ENCODE measurements at regions not wholly inside any gene's neighbourhood (a gene's known extent, or its start where the extent isn't known, plus 50 kb on each side); places are given as distances from the start of the nearest gene placed in this dataset.
"Not testable (repeated sequence)": the region's sequence is repeated elsewhere in the genome, so short reads cannot be mapped to it uniquely, and the experiment has no call there.

DNA sequence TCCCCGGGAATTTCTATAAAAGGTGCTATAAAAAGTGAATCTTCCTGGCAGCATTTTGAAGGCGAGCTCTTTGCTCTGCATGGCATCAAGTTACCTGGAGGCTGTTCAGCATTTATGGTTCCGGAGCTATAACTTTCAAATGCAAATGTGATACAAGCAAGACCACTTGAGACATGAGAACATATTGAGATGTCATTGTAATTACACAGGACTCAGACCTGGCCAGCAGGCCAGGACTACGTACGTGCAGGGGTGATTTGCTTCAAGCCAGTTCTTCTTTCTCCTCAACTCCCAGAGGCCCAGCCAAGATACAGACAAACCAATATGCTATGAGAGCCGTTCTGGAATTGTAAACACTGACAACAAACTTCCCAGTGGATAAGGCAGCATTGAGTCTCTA is 227.4 kb upstream of the FAT3 start:
- Mint-ChIP-seq H3K36me3 (ENCODE audit: insufficient read depth in 2 of 2) (no peaks in the 10 kb centered on the region), H3K4me3 (no peak overlapping the region), H3K27me3 (ENCODE audit: low read depth) (no peaks in the 10 kb centered on the region), H3K9me3 (peaks cover 0 to 6% of the 10 kb centered on the region in 2 donors), H3K4me1 (ENCODE audit: low read depth) (no peaks in the 10 kb centered on the region), H3K27ac (no peak overlapping the region)
- ATAC-seq (replicated peaks in 1 of 2) (no peak), DNase-seq (no peak)

DNA sequence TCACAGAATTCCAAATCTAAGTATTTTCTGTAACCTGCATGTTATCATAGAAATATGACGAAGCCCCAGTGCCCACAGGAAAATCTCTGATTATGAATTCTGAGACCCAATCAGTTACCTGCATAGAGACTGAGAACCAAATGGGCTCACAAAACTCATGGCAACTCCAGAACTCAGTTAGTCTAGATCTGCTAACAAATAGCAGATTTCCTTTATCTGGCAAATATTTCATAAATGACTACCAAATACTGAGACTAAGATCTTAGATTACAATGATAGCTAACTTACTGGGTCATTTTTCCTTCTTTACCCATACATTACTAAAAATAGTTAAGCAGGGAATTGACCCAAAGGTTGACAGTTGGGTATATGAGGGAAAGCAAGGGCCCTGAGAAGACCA is 228.1 kb upstream of the FAT3 start:
- DNase-seq (no peak), ATAC-seq (replicated peaks in 1 of 2) (no peak)
- Mint-ChIP-seq H3K27ac (no peak overlapping the region), H3K27me3 (ENCODE audit: low read depth) (no peaks in the 10 kb centered on the region), H3K9me3 (peaks cover under 1 to 6% of the 10 kb centered on the region in 2 donors), H3K4me3 (no peak overlapping the region), H3K36me3 (ENCODE audit: insufficient read depth in 2 of 2) (no peaks in the 10 kb centered on the region), H3K4me1 (ENCODE audit: low read depth) (no peaks in the 10 kb centered on the region)

DNA sequence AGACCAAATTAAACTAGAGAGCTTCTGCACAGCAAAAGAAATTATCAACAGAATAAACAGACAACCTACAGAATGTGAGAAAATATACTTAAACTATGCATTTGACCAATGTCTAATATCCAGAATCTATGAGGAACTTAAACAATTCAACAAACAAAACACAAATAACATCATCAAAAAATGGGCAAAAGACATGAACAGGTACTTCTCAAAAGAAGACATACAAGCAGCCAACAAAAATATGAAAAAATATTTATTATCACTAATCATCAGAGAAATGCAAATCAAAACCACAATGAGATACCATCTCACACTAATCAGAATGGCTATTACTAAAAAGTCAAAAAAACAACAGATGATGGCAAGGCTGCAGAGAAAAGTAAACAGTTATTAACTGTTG is 236.2 kb upstream of the FAT3 start:
- not testable (repeated sequence) for H3K4me3 Mint-ChIP-seq

DNA sequence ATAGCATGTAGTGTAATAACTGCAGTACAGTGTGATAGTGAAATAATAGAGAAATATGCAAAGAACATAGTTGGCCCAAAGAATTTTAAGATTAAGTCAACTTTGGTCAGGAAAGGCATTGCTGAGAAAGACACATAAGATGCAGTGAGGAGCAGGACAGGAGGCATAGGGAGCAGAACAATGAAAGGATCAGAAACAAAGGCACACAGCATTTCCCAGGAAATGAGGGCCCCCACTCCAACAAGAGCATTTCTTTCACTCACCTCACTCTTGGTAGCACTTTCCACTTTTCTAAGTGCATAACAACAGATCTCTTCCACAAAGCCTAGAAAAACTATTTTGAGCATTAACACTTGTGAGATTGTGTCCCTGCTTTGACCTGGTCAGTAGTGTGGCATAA is 238.4 kb upstream of the FAT3 start:
- no peak for DNase-seq
- peaks cover 6 to 16% of the 10 kb centered on the region in 2 donors for H3K9me3 Mint-ChIP-seq
- no peaks in the 10 kb centered on the region for H3K4me1 Mint-ChIP-seq (ENCODE audit: low read depth)
- no peaks in the 10 kb centered on the region for H3K36me3 Mint-ChIP-seq (ENCODE audit: insufficient read depth in 2 of 2)
- ATAC-seq (replicated peaks in 1 of 2): no peak
- H3K4me3 Mint-ChIP-seq: no peak overlapping the region
- H3K27ac Mint-ChIP-seq: no peak overlapping the region
- no peaks in the 10 kb centered on the region for H3K27me3 Mint-ChIP-seq (ENCODE audit: low read depth)

More for the DNA sequence above, 236.2 kb upstream of the FAT3 start:
- not testable (repeated sequence) for H3K27me3 Mint-ChIP-seq (ENCODE audit: low read depth); ATAC-seq (replicated peaks in 1 of 2); H3K27ac Mint-ChIP-seq; DNase-seq; H3K36me3 Mint-ChIP-seq (ENCODE audit: insufficient read depth in 2 of 2); H3K4me1 Mint-ChIP-seq (ENCODE audit: low read depth)
- H3K9me3 Mint-ChIP-seq: peaks cover 6 to 19% of the 10 kb centered on the region in 2 donors

DNA sequence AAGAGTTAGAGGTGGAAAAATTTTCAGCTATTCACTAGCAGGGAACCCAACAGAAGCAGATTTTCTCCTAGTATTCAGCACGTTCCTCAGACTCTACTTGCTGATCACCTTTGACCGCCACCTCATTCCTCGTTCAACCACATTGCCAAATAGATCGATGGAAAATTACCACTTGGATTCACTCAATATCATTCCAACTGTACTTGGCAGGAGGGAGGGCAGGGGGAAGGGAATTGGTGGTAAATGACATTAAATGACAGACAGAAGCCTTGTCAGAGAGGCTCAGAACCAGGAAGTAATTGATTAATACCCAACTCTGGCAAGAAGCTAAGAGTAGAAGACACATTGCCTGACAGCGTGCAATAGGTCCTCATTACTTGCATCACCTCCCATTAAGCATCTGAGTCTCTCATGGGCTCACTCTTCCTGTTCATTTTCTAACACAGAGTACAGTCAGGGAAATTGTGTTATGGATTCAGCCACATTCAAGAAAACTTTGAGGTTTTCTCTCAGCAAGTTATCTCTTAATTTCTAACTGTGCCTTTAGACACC is 240.5 kb upstream of the FAT3 start:
- no peak for ATAC-seq (replicated peaks in 1 of 2)
- no peak for DNase-seq
- Mint-ChIP-seq H3K9me3 (peaks cover 6 to 13% of the 10 kb centered on the region in 2 donors), H3K27me3 (ENCODE audit: low read depth) (no peaks in the 10 kb centered on the region), H3K4me3 (no peak overlapping the region), H3K36me3 (ENCODE audit: insufficient read depth in 2 of 2) (no peaks in the 10 kb centered on the region), H3K4me1 (ENCODE audit: low read depth) (no peaks in the 10 kb centered on the region), H3K27ac (no peak overlapping the region)

DNA sequence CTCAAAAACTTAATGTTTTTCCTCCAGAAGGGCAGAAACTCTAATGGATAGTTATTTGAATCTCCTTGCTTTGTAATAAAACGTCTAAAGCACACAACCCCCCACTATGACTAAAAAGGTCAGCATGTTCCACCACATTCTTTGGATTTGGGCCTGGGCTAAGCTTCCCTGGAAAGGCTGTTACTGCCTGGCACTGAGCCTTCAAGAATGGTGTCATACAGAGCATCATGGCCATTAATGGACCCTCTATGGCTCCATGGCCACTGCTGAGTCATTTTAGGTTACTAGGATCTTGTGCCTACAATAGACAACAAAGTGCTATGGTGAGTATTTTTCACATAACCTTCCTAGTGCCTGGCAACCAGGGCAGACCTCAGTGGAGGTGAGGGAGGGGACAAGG is 242.6 kb upstream of the FAT3 start:
- no peak for ATAC-seq (replicated peaks in 1 of 2)
- no peaks in the 10 kb centered on the region for H3K36me3 Mint-ChIP-seq (ENCODE audit: insufficient read depth in 2 of 2)

DNA sequence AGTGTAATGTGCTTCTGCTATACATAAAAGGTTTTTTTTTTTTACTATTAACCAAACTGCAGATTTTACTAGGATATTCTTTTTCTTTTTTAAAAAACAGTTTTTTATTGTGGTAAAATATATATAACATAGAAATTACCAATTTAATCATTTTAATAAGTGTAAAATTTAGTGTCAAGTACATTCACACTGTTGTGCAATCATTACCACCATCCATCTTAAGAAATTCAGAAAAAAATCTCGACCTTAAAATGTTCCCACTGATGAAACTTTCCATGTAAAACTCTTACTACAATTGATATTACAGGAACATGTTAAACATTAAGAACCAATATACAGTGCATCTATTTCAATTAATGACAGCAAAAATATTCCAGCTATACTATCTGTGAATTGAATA is 244.8 kb upstream of the FAT3 start:
- Mint-ChIP-seq H3K4me3 (no peak overlapping the region), H3K9me3 (peaks cover 0 to 4% of the 10 kb centered on the region in 2 donors), H3K36me3 (ENCODE audit: insufficient read depth in 2 of 2) (no peaks in the 10 kb centered on the region), H3K27me3 (ENCODE audit: low read depth) (no peaks in the 10 kb centered on the region), H3K27ac (no peak overlapping the region), H3K4me1 (ENCODE audit: low read depth) (no peaks in the 10 kb centered on the region)
- DNase-seq (no peak), ATAC-seq (replicated peaks in 1 of 2) (no peak)

More for the DNA sequence above, 242.6 kb upstream of the FAT3 start:
- Mint-ChIP-seq H3K9me3 (peaks cover 4 to 5% of the 10 kb centered on the region in 2 donors), H3K27ac (no peak overlapping the region), H3K27me3 (ENCODE audit: low read depth) (no peaks in the 10 kb centered on the region), H3K4me3 (no peak overlapping the region), H3K4me1 (ENCODE audit: low read depth) (no peaks in the 10 kb centered on the region)
- no peak for DNase-seq

DNA sequence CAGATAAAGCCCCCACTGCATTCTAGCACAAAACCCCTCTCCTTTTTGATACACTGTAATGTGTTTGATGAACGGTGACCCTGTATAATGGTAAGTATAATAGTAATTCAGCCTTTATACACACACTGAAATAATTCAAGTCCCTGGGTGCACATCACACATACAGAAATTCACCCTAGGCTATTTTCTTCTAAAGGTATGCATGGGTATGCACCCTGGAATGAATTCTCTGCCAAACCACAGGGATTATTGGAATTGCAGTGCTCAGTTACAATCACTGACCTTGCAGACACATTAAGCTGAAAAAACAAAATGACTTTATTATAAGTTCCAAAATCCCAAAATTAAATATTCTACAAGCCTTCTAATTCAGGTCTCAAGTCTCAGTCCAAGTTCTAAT is 245.9 kb upstream of the FAT3 start:
- no peaks in the 10 kb centered on the region for H3K27me3 Mint-ChIP-seq (ENCODE audit: low read depth)
- H3K27ac Mint-ChIP-seq: no peak overlapping the region
- no peak overlapping the region for H3K4me3 Mint-ChIP-seq
- H3K9me3 Mint-ChIP-seq: peaks cover 0 to 4% of the 10 kb centered on the region in 2 donors
- H3K36me3 Mint-ChIP-seq (ENCODE audit: insufficient read depth in 2 of 2): no peaks in the 10 kb centered on the region
- DNase-seq (no peak), ATAC-seq (replicated peaks in 1 of 2) (no peak)
- no peaks in the 10 kb centered on the region for H3K4me1 Mint-ChIP-seq (ENCODE audit: low read depth)

DNA sequence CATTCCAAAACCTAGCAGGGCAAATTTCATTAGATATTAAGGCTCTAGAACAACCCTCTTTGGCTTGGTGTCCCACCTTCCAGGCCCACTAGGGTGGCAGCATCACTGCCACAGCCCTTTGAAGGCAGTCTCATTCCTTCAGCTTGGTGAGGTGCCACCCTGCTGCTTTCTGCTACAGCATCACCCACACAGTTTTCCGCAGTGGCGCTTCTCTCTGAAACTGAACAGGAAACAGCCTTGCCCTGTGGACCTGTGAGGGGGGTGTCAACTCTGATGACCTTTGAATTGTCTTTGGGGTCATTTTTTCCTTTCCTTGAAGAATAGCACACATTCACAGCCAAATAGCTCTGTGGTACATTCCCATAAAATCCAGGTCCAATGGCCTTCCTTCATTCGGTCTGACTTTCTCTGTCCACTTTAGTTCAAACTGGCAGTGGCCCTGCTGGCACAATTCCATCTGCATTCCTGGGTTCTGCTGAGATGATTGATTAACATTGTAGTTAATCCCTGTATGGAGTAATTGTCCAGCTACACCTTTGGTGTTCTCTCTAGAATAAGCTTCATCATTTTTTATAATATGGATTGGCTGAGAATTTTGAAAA is 251.9 kb upstream of the FAT3 start:
- Mint-ChIP-seq H3K4me1 (ENCODE audit: low read depth) (no peaks in the 10 kb centered on the region), H3K27ac (no peak overlapping the region), H3K4me3 (no peak overlapping the region), H3K9me3 (peaks cover 3 to 12% of the 10 kb centered on the region in 2 donors), H3K36me3 (ENCODE audit: insufficient read depth in 2 of 2) (no peaks in the 10 kb centered on the region), H3K27me3 (ENCODE audit: low read depth) (no peaks in the 10 kb centered on the region)
- ATAC-seq (replicated peaks in 1 of 2): no peak
- no peak for DNase-seq

DNA sequence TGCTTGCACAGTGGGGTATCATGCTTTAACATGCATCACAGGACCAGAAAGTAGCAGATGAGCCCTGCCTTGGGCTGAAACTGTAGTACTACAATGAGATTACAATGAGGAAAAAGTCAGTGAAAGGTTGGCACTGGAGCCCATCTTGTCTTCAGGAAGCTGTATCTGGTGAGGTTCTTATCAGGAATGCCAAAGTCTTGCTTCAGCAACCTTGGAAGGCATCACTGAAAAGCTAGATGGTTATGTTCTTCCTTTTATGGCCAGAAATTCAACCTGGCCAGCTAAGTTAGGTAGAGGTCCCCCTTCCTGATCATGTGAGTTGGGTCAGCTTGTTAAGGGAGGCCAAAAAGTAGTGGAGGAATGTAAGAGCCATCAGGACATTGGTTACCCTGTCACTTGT is 254.0 kb upstream of the FAT3 start:
- no peak overlapping the region for H3K27ac Mint-ChIP-seq
- no peaks in the 10 kb centered on the region for H3K4me1 Mint-ChIP-seq (ENCODE audit: low read depth)
- H3K4me3 Mint-ChIP-seq: no peak overlapping the region
- peaks cover 3 to 10% of the 10 kb centered on the region in 2 donors for H3K9me3 Mint-ChIP-seq
- no peaks in the 10 kb centered on the region for H3K36me3 Mint-ChIP-seq (ENCODE audit: insufficient read depth in 2 of 2)
- no peak for ATAC-seq (replicated peaks in 1 of 2)
- H3K27me3 Mint-ChIP-seq (ENCODE audit: low read depth): no peaks in the 10 kb centered on the region
- DNase-seq: no peak

DNA sequence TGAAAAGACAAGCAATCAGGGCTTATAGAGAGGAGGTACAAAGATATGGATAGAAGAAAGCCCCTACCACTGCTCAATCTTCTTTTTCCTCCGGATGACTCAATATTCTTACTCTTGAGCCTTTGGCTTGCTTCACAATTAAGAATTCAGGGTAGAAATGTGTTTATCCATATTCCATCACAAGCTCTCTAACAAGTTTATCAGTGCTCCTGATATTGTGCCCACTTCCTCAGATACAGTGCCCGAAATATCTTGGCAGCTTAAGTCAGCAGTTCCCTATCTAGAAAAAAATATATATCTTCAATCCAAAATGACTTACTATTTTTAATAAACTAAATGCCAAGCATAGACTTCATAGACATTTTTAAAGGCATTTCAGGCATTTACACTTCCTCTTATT is 255.1 kb upstream of the FAT3 start:
- no peak overlapping the region for H3K27ac Mint-ChIP-seq
- peaks cover 3 to 13% of the 10 kb centered on the region in 2 donors for H3K9me3 Mint-ChIP-seq
- H3K27me3 Mint-ChIP-seq (ENCODE audit: low read depth): no peaks in the 10 kb centered on the region
- no peaks in the 10 kb centered on the region for H3K4me1 Mint-ChIP-seq (ENCODE audit: low read depth)
- no peak overlapping the region for H3K4me3 Mint-ChIP-seq
- DNase-seq (no peak), ATAC-seq (replicated peaks in 1 of 2) (no peak)
- no peaks in the 10 kb centered on the region for H3K36me3 Mint-ChIP-seq (ENCODE audit: insufficient read depth in 2 of 2)

DNA sequence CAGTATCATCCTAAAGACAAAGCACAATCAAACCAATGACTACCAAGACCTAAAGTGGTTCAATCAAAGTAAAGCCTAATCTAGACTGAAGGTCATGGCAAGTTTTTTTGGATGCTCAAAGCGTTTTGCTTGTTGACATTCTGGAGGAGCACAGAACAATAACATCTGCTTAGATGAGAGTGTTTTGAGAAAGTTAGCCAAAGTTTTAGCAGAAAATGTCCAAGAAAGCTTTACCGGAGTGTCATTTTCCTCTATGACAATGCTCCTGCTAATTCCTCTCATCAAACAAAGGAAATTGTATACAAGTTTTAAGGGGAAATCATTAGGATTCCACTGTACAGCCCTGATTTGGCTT is 256.9 kb upstream of the FAT3 start:
- no peaks in the 10 kb centered on the region for H3K4me1 Mint-ChIP-seq (ENCODE audit: low read depth)
- DNase-seq (no peak), ATAC-seq (replicated peaks in 1 of 2) (no peak)
- H3K4me3 Mint-ChIP-seq: no peak overlapping the region
- no peaks in the 10 kb centered on the region for H3K27me3 Mint-ChIP-seq (ENCODE audit: low read depth)
- peaks cover 4 to 13% of the 10 kb centered on the region in 2 donors for H3K9me3 Mint-ChIP-seq
- no peak overlapping the region for H3K27ac Mint-ChIP-seq
- no peaks in the 10 kb centered on the region for H3K36me3 Mint-ChIP-seq (ENCODE audit: insufficient read depth in 2 of 2)

DNA sequence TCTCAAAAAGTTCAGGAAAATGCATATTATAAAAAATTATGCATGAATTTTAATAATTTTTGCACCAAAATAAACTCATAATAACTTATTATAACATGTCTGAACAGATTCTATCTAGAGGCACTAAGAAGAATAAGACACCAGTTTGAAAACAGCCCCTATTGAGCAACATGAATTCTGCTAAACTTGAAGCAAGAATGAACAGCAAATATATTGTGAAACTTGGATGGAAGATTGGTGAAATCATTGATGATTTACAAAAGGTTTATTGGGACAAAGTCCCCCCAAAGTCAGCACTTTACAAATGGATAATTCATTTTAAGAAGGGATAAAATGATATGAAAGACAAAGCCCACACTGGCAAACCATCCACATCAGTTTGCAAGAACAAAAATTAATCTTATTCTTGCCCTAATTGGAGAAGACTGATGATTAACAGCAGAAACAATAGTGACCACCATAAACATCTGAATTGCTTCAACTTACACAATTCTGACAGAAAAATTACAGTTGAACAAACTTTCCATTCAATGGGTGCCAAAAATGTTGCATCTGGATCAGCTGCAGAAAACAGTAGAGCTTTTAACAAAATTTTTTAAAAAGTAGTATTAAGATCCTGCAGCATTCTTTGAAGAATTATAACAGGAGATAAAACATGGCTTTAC is 257.5 kb upstream of the FAT3 start:
- no peaks in the 10 kb centered on the region for H3K27me3 Mint-ChIP-seq (ENCODE audit: low read depth)
- H3K4me3 Mint-ChIP-seq: no peak overlapping the region
- peaks cover 6 to 13% of the 10 kb centered on the region in 2 donors for H3K9me3 Mint-ChIP-seq
- H3K4me1 Mint-ChIP-seq (ENCODE audit: low read depth): no peaks in the 10 kb centered on the region
- H3K36me3 Mint-ChIP-seq (ENCODE audit: insufficient read depth in 2 of 2): no peaks in the 10 kb centered on the region
- DNase-seq (no peak), ATAC-seq (replicated peaks in 1 of 2) (no peak)
- H3K27ac Mint-ChIP-seq: no peak overlapping the region

DNA sequence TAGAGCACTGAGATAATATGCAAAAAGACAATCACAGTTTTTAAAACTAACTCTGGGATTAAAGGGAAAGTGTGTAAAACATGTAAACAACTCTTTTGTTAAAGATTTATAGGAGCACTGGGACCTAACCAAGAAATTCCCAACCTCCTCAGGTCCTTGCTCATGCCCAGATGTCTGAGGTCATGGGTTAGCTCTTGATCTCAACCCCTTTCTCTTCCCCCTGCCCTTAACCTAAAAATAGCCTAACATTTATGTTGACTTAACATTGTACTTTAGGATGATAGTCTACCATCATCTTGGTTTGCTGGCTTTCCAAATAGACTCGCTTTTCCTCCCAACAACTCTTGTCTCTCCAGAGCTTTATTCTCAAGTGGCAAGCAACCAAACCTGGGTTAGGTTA is 258.2 kb upstream of the FAT3 start:
- Mint-ChIP-seq H3K4me3 (no peak overlapping the region), H3K9me3 (peaks cover 9 to 16% of the 10 kb centered on the region in 2 donors), H3K4me1 (ENCODE audit: low read depth) (no peaks in the 10 kb centered on the region), H3K36me3 (ENCODE audit: insufficient read depth in 2 of 2) (no peaks in the 10 kb centered on the region), H3K27ac (no peak overlapping the region), H3K27me3 (ENCODE audit: low read depth) (no peaks in the 10 kb centered on the region)
- DNase-seq: no peak
- no peak for ATAC-seq (replicated peaks in 1 of 2)

All from activated T-cell treated with anti-CD3 and anti-CD28 coated beads, Interleukin-2, amount 50 U/mL, for 72 hours (primary cell).